ENCODE measurements at regions not wholly inside any gene's neighbourhood (a gene's known extent, or its start where the extent isn't known, plus 50 kb on each side); places are given as distances from the start of the nearest gene placed in this dataset.

DNA sequence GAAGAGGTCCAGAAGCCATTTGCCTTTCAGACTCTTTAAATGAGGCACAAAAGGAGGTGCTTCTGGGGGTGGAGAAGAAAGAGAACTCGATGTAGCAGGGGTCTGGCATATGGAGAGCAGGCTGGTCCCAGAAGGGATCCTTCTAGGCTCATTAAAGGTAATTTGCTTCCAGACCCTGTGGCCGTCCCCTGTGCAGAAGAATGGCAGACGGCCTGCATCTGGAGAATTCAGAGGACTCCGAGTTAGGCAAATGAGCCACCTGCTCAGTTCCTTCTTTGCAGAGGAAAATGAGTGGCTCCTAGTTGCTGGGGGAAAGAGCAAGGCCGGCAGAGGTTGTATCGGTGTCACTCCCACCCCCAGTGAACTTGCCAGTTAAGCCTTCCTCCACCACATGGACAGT lies 73.8 kb upstream of the FAM180A start (continued):
- TF ChIP-seq CBX8 (IDR thresholded peaks at IDR 0.05; ENCODE audit: borderline replicate concordance, low read depth, low read length) (no peak), BCL11A (IDR thresholded peaks at IDR 0.05; ENCODE audit: low read depth in 2 of 2, low read length in 2 of 2) (no peak), CEBPB (IDR thresholded peaks at IDR 0.05; ENCODE audit: low read depth, low read length) (no peak), SUZ12 (IDR thresholded peaks at IDR 0.05; ENCODE audit: low read length) (no peak)

All from H1 (cell line).